HEK293 (cell line): ENCODE measurements at regions not wholly inside any gene's neighbourhood (a gene's known extent, or its start where the extent isn't known, plus 50 kb on each side); places are given as distances from the start of the nearest gene placed in this dataset.

ENCODE experiments used
- CTCF ChIP-seq: fragments of 450-650 bp; formaldehyde crosslinking; IDR thresholded peaks from 2 replicates; pipeline ENCODE4 v1.5.1; 2016; ENCODE audit warnings: missing biosample characterization, missing genetic modification characterization
- PBX3 ChIP-seq: sonication (generic); formaldehyde crosslinking; IDR thresholded peaks from 2 replicates; pipeline ENCODE4 v1.8.1; 2022; ENCODE audit warnings: mild to moderate bottlenecking, moderate library complexity, missing genetic modification reagents
- REST ChIP-seq: fragments of 450-650 bp; formaldehyde crosslinking; IDR thresholded peaks from 2 replicates; pipeline ENCODE4 v1.5.1; 2016; ENCODE audit warnings: missing biosample characterization, missing genetic modification characterization
- TCF7L2 ChIP-seq: IDR thresholded peaks from 2 replicates; pipeline ENCODE4 v1.6.1; 2011; ENCODE audit warnings: low read depth, mild to moderate bottlenecking, inconsistent platforms, low read length, moderate library complexity, borderline replicate concordance
- TRIM28 ChIP-seq: IDR thresholded peaks from 2 replicates; pipeline ENCODE4 v1.6.1; 2011; ENCODE audit warnings: low read length, control low read depth, borderline replicate concordance
- ZEB2 ChIP-seq: fragments of 450-650 bp; formaldehyde crosslinking; IDR thresholded peaks from 2 replicates; pipeline ENCODE4 v1.5.1; 2016; ENCODE audit warnings: missing biosample characterization, missing genetic modification characterization
- ZNF654 ChIP-seq: fragments of 450-650 bp; formaldehyde crosslinking; IDR thresholded peaks from 2 replicates; pipeline ENCODE4 v1.5.1; 2016; ENCODE audit warnings: low read depth, missing biosample characterization, missing genetic modification characterization
- TF ChIP-seq, protein P1 (sequence below): fragments of 450-650 bp; formaldehyde crosslinking; IDR thresholded peaks from 2 replicates; pipeline ENCODE4 v1.5.1; 2017; ENCODE audit warnings: missing biosample characterization, missing genetic modification characterization

DNA sequence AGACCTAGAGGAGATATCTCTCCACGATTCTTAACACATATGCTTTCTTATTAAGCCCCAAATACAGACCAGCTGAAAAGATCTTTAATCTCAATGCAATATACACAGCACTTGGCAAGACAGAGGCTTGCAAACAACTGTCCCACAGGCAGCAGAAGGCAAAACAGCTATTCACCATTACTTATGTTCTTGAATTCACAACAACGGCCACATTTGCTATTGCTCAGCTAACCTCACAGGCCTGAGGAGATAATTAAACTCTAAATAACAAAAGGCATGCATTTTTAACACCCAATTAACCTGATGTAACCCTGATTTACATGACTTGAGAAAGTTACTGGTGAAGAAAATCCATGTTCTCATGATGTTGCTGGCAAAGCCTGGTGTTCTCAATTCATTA is 216.4 kb downstream of the CRPPA start:
- TF ChIP-seq REST (tag by site-specific recombination), result no peak
- TF ChIP-seq ZEB2, result no peak
- TF ChIP-seq TCF7L2, result no peak
- no peak for TF ChIP-seq TRIM28
- no peak for TF ChIP-seq CTCF (tag by site-specific recombination)
- TF ChIP-seq PBX3 (CRISPR knock-in tag), result no peak
- TF ChIP-seq ZNF654 (tag by site-specific recombination), result no peak
- TF ChIP-seq, protein P1, sequence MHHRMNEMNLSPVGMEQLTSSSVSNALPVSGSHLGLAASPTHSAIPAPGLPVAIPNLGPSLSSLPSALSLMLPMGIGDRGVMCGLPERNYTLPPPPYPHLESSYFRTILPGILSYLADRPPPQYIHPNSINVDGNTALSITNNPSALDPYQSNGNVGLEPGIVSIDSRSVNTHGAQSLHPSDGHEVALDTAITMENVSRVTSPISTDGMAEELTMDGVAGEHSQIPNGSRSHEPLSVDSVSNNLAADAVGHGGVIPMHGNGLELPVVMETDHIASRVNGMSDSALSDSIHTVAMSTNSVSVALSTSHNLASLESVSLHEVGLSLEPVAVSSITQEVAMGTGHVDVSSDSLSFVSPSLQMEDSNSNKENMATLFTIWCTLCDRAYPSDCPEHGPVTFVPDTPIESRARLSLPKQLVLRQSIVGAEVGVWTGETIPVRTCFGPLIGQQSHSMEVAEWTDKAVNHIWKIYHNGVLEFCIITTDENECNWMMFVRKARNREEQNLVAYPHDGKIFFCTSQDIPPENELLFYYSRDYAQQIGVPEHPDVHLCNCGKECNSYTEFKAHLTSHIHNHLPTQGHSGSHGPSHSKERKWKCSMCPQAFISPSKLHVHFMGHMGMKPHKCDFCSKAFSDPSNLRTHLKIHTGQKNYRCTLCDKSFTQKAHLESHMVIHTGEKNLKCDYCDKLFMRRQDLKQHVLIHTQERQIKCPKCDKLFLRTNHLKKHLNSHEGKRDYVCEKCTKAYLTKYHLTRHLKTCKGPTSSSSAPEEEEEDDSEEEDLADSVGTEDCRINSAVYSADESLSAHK, result no peak
